ENCODE measurements at regions not wholly inside any gene's neighbourhood (a gene's known extent, or its start where the extent isn't known, plus 50 kb on each side); places are given as distances from the start of the nearest gene placed in this dataset.

DNA sequence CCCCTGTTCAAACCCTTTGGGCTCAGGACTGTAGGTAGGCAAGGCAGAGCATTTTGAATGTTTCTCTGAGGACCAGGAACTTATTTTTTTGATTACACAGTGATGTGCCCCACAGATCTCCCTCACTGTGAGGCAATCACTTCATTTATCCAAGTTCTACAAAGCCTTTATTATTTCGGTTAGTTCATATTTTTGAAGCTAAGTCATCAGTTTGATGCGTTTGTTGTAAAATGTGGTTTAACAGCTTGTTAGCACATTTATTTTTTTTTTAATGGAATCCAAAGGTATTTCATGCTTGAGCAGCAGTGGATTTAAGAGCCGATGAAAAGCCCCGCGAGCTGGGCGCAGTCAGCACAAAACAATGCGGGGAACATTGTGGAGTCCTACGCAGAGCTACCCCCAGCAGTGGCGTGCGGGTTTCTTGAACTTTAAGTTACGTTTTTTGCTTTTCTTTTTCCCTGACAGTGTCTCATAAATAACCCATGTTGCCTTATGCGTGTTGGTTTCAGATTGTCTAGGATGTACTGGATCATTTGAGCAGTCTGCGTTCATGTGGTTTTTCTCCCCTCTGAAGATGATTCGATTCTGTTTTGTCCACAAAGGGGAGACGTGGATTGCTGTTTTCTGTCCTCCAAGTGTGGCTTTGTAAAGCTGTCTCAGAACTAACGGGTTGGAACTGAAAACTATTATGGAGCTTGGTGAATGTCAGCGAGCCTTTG lies 233.6 kb upstream of the BMP2 start:
- TF ChIP-seq, protein P1, sequence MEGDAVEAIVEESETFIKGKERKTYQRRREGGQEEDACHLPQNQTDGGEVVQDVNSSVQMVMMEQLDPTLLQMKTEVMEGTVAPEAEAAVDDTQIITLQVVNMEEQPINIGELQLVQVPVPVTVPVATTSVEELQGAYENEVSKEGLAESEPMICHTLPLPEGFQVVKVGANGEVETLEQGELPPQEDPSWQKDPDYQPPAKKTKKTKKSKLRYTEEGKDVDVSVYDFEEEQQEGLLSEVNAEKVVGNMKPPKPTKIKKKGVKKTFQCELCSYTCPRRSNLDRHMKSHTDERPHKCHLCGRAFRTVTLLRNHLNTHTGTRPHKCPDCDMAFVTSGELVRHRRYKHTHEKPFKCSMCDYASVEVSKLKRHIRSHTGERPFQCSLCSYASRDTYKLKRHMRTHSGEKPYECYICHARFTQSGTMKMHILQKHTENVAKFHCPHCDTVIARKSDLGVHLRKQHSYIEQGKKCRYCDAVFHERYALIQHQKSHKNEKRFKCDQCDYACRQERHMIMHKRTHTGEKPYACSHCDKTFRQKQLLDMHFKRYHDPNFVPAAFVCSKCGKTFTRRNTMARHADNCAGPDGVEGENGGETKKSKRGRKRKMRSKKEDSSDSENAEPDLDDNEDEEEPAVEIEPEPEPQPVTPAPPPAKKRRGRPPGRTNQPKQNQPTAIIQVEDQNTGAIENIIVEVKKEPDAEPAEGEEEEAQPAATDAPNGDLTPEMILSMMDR (IDR thresholded peaks at IDR 0.05) = no peak
- no peak for TF ChIP-seq POLR2A (IDR thresholded peaks at IDR 0.05)
